HL-60 (cell line): ENCODE measurements at regions not wholly inside any gene's neighbourhood (a gene's known extent, or its start where the extent isn't known, plus 50 kb on each side); places are given as distances from the start of the nearest gene placed in this dataset.
"Not testable (repeated sequence)": the region's sequence is repeated elsewhere in the genome, so short reads cannot be mapped to it uniquely, and the experiment has no call there.

Source experiments
- DNase-seq, 2 experiments: peaks; one replicate each; pipeline ENCODE4 v3.0.0-alpha.2; 2010 to 2020; ENCODE audit warnings: low read depth in 1 of 2, low spot score in 1 of 2
- H3K27ac ChIP-seq: fragments of 250-450 bp; sonication (Bioruptor Pico); replicated peaks from 2 replicates; pipeline ENCODE4 v1.5.1; 2020; ENCODE audit warnings: mild to moderate bottlenecking, moderate library complexity
- H3K27me3 ChIP-seq: fragments of 250-450 bp; sonication (Bioruptor Pico); 2 replicates; pipeline ENCODE4 v1.5.1; 2021; ENCODE audit warnings: mild to moderate bottlenecking, moderate library complexity; ENCODE audit not compliant: insufficient read depth, poor library complexity, severe bottlenecking
- H3K4me3 ChIP-seq: replicated peaks from 2 replicates; pipeline ENCODE4 v1.5.1; 2011; ENCODE audit warnings: mild to moderate bottlenecking, control low read depth, low read length; ENCODE audit not compliant: insufficient read depth
- GABPA ChIP-seq: IDR thresholded peaks from 2 replicates; pipeline ENCODE4 v1.6.1; 2012; ENCODE audit warnings: low read depth
- POLR2AphosphoS5 ChIP-seq: IDR thresholded peaks from 2 replicates; pipeline ENCODE4 v1.6.1; 2012; ENCODE audit warnings: low read depth
- SPI1 ChIP-seq: IDR thresholded peaks from 2 replicates; pipeline ENCODE4 v1.6.1; 2012; ENCODE audit warnings: low read depth, mild to moderate bottlenecking, borderline replicate concordance
- TF ChIP-seq, protein P1 (sequence below): IDR thresholded peaks from one replicate; pipeline ENCODE4 v1.5.1; 2011; ENCODE audit warnings: low read length, control low read depth, inconsistent platforms; ENCODE audit not compliant: insufficient read depth
- TF ChIP-seq, protein P2 (sequence below): IDR thresholded peaks from 2 replicates; pipeline ENCODE4 v1.6.1; 2012; ENCODE audit warnings: low read depth; ENCODE audit not compliant: insufficient replicate concordance

DNA sequence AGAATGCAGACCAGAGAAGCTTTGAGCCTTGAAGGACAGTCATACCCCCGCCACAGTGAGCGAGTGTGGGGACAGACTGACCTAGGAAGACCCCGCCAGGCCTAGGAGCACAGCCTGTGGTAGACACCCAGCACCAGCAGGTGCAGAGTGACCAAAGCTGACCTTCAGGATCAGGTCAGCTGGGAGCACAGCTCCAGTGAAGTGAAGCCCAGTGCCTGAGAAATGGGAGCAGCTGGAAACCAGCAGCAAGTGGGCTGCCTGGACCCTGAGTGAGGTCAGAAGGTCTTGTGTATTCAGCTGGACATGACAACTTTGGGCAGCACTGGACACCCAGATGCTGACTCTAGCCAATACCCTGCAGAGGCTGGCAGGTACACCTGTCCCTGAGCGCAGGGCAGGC, 268.9 kb downstream of the TEX29 start:
- TF ChIP-seq GABPA, result no peak
- TF ChIP-seq POLR2AphosphoS5, result no peak
- TF ChIP-seq, protein P1, sequence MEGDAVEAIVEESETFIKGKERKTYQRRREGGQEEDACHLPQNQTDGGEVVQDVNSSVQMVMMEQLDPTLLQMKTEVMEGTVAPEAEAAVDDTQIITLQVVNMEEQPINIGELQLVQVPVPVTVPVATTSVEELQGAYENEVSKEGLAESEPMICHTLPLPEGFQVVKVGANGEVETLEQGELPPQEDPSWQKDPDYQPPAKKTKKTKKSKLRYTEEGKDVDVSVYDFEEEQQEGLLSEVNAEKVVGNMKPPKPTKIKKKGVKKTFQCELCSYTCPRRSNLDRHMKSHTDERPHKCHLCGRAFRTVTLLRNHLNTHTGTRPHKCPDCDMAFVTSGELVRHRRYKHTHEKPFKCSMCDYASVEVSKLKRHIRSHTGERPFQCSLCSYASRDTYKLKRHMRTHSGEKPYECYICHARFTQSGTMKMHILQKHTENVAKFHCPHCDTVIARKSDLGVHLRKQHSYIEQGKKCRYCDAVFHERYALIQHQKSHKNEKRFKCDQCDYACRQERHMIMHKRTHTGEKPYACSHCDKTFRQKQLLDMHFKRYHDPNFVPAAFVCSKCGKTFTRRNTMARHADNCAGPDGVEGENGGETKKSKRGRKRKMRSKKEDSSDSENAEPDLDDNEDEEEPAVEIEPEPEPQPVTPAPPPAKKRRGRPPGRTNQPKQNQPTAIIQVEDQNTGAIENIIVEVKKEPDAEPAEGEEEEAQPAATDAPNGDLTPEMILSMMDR, result no peak
- no peak for TF ChIP-seq SPI1
- TF ChIP-seq, protein P2, sequence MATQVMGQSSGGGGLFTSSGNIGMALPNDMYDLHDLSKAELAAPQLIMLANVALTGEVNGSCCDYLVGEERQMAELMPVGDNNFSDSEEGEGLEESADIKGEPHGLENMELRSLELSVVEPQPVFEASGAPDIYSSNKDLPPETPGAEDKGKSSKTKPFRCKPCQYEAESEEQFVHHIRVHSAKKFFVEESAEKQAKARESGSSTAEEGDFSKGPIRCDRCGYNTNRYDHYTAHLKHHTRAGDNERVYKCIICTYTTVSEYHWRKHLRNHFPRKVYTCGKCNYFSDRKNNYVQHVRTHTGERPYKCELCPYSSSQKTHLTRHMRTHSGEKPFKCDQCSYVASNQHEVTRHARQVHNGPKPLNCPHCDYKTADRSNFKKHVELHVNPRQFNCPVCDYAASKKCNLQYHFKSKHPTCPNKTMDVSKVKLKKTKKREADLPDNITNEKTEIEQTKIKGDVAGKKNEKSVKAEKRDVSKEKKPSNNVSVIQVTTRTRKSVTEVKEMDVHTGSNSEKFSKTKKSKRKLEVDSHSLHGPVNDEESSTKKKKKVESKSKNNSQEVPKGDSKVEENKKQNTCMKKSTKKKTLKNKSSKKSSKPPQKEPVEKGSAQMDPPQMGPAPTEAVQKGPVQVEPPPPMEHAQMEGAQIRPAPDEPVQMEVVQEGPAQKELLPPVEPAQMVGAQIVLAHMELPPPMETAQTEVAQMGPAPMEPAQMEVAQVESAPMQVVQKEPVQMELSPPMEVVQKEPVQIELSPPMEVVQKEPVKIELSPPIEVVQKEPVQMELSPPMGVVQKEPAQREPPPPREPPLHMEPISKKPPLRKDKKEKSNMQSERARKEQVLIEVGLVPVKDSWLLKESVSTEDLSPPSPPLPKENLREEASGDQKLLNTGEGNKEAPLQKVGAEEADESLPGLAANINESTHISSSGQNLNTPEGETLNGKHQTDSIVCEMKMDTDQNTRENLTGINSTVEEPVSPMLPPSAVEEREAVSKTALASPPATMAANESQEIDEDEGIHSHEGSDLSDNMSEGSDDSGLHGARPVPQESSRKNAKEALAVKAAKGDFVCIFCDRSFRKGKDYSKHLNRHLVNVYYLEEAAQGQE, result no peak
- H3K27me3 ChIP-seq, result no peaks in the 10 kb centered on the region
- DNase-seq, result no peak
- H3K4me3 ChIP-seq, result no peak overlapping the region
- H3K27ac ChIP-seq, result no peak overlapping the region

- no peak overlapping the region for H3K27ac ChIP-seq
- H3K27me3 ChIP-seq, result no peaks in the 10 kb centered on the region
- TF ChIP-seq SPI1 (no peak), GABPA (no peak), POLR2AphosphoS5 (no peak)
- TF ChIP-seq, protein P1, result no peak
- TF ChIP-seq, protein P2, result no peak
- no peak for DNase-seq
- no peak overlapping the region for H3K4me3 ChIP-seq
These were observed 269.6 kb downstream of the TEX29 start for GRCh38 chr13:111589992-111590391.

- no peaks in the 10 kb centered on the region for H3K27me3 ChIP-seq
- H3K4me3 ChIP-seq, result no peak overlapping the region
- DNase-seq, result no peak
- TF ChIP-seq SPI1 (no peak), GABPA (no peak), POLR2AphosphoS5 (no peak)
- TF ChIP-seq, protein P2, result no peak
- TF ChIP-seq, protein P1, result no peak
- H3K27ac ChIP-seq, result no peak overlapping the region
These were observed 270.4 kb downstream of the TEX29 start for GRCh38 chr13:111590796-111591195.

- not testable (repeated sequence) for H3K27ac ChIP-seq, DNase-seq, H3K27me3 ChIP-seq, H3K4me3 ChIP-seq
These were observed 273.0 kb downstream of the TEX29 start for GRCh38 chr13:111593490-111593889.
